Nephron (organoid): ENCODE measurements at regions not wholly inside any gene's neighbourhood (a gene's known extent, or its start where the extent isn't known, plus 50 kb on each side); places are given as distances from the start of the nearest gene placed in this dataset.
"Not testable (repeated sequence)": the region's sequence is repeated elsewhere in the genome, so short reads cannot be mapped to it uniquely, and the experiment has no call there.

Experiments
- H3K27ac Mint-ChIP-seq, 3 experiments: 2 replicates each; pipeline ENCODE4 v1.8.0; 2020; ENCODE audit warnings: mixed read lengths in 3 of 3, mild to moderate bottlenecking in 2 of 3, moderate library complexity in 1 of 3
- H3K27me3 Mint-ChIP-seq: 2 replicates; pipeline ENCODE4 v1.8.0; 2021; ENCODE audit warnings: low read depth, mild to moderate bottlenecking, moderate library complexity, mixed read lengths
- H3K36me3 Mint-ChIP-seq: 2 replicates; pipeline ENCODE4 v1.8.0; 2020; ENCODE audit warnings: low read depth, mixed read lengths
- H3K4me1 Mint-ChIP-seq: 2 replicates; pipeline ENCODE4 v1.8.0; 2020; ENCODE audit warnings: mixed read lengths
- H3K4me3 Mint-ChIP-seq, 3 experiments: 2 replicates each; pipeline ENCODE4 v1.8.0; 2020; ENCODE audit warnings: mild to moderate bottlenecking in 3 of 3, mixed read lengths in 3 of 3, moderate library complexity in 2 of 3
- H3K9me3 Mint-ChIP-seq: 2 replicates; pipeline ENCODE4 v1.8.0; 2020; ENCODE audit warnings: mixed read lengths
- CTCF ChIP-seq, 3 experiments: fragments of 200-600 bp; sonication (generic); IDR thresholded peaks; one replicate each; pipeline ENCODE4 v1.5.0; 2021; ENCODE audit warnings: antibody characterized with exemption in 3 of 3; ENCODE audit not compliant: unreplicated experiment in 3 of 3

GRCh38 chr22:41023299-41023623 is 69.1 kb upstream of the EP300 start:
- H3K4me1 Mint-ChIP-seq, result peaks cover 12% of the 10 kb centered on the region
- H3K36me3 Mint-ChIP-seq, result no peaks in the 10 kb centered on the region
- no peaks in the 10 kb centered on the region for H3K9me3 Mint-ChIP-seq
- peak overlapping the region; percentile 86 to 88 (median 86) for H3K4me3 Mint-ChIP-seq
- peak overlapping the region; percentile 84 to 100 (median 98) for H3K27ac Mint-ChIP-seq
- no peak for TF ChIP-seq CTCF (IDR thresholded peaks at IDR 0.05; ENCODE audit: unreplicated experiment in 3 of 3)
- peaks cover 6% of the 10 kb centered on the region for H3K27me3 Mint-ChIP-seq

DNA sequence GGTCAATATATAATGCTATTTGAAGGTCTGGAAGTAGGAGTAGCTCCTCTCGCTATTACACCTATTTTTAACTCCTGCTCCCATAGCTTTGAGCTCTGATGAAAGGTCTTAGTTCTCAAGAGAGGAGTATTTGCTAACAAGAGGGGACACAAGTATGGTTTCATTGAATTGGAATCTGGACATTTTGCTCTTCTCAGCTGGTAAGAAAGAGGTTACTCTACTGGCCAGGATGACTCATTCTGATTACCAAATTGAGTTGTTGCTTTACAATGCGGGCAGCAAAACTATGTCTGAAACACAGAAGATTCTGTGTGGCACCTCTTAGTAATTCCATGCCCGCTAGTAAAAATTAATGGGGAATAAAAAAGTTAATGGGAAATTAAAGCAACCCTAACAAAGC is 63.6 kb upstream of the EP300 start:
- Mint-ChIP-seq H3K27ac (no peak overlapping the region), H3K4me3 (no peak overlapping the region), H3K36me3 (no peaks in the 10 kb centered on the region), H3K27me3 (peaks cover 9% of the 10 kb centered on the region), H3K4me1 (no peaks in the 10 kb centered on the region), H3K9me3 (no peaks in the 10 kb centered on the region)
- TF ChIP-seq CTCF (IDR thresholded peaks at IDR 0.05; ENCODE audit: unreplicated experiment in 3 of 3), result no peak

DNA sequence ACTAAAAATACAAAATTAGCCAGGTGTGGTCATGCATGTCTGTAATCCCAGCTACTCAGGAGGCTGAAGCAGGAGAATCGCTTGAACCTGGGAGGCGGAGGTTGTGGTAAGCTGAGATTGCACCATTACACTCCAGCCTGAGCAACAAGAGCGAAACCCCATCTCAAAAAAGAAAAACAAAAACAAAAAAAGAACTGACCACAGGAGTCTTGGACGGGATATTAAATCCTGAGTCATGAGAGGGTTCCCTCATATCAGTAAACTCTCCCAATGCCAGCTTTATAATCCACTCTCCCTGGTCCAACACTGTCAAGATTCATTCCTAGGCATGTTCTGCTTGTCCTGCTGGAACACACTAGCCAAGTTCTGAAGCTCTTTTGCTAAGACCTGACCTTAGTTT is 61.5 kb upstream of the EP300 start:
- Mint-ChIP-seq H3K9me3 (no peaks in the 10 kb centered on the region), H3K4me3 (no peak overlapping the region), H3K36me3 (no peaks in the 10 kb centered on the region), H3K4me1 (no peaks in the 10 kb centered on the region), H3K27me3 (peaks cover 6% of the 10 kb centered on the region), H3K27ac (no peak overlapping the region)
- no peak for TF ChIP-seq CTCF (IDR thresholded peaks at IDR 0.05; ENCODE audit: unreplicated experiment in 3 of 3)

- Mint-ChIP-seq H3K27ac (no peak overlapping the region), H3K27me3 (peaks cover 11% of the 10 kb centered on the region), H3K4me1 (no peaks in the 10 kb centered on the region), H3K9me3 (no peaks in the 10 kb centered on the region), H3K4me3 (no peak overlapping the region), H3K36me3 (no peaks in the 10 kb centered on the region)
- TF ChIP-seq CTCF (IDR thresholded peaks at IDR 0.05; ENCODE audit: unreplicated experiment in 3 of 3), result no peak
These were observed 57.7 kb upstream of the EP300 start for GRCh38 chr22:41034706-41035105.

- TF ChIP-seq CTCF (IDR thresholded peaks at IDR 0.05; ENCODE audit: unreplicated experiment in 3 of 3), result no peak
- peaks cover 7% of the 10 kb centered on the region for H3K27me3 Mint-ChIP-seq
- no peaks in the 10 kb centered on the region for H3K36me3 Mint-ChIP-seq
- no peaks in the 10 kb centered on the region for H3K9me3 Mint-ChIP-seq
- no peak overlapping the region for H3K27ac Mint-ChIP-seq
- no peaks in the 10 kb centered on the region for H3K4me1 Mint-ChIP-seq
- H3K4me3 Mint-ChIP-seq, result no peak overlapping the region
These were observed 55.5 kb upstream of the EP300 start for GRCh38 chr22:41036924-41037323.

DNA sequence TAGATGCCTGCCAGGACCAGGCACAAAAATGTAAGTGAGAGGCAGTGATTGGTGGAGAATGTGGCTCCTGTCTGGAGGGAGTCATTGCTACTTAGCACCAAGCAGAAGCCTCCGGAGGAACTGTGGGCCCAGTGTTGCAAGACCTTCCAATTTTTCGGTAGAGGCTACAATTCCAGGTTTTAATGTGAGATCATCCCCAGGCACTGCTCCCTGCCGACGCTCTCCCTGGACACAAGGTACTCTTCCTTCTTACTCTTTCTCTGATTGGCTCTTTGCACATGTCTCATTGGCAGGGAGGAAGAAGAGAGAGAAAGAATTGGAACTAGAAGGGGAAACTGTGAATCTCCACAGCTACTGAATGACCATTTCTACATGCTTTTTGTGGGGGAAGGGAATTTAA is 53.7 kb upstream of the EP300 start:
- no peak overlapping the region for H3K4me3 Mint-ChIP-seq
- no peak for TF ChIP-seq CTCF (IDR thresholded peaks at IDR 0.05; ENCODE audit: unreplicated experiment in 3 of 3)

DNA sequence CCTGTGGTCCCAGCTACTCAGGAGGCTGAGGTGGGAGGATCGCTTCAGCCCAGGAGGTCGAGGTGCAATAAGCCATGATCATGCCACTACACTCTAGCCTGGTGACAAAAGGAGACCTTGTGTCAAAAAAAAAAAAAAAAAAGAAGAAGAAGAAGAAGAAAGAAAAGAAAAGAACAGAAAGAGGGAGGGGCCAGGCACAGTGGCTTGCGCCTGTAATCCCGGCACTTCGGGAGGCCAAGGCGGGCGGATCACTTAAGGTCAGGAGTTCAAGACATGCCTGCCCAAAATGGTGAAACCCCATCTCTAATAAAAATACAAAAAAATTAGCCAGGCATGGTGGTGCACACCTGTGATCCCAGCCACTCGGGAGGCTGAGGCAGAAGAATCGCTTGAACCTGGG is 52.8 kb upstream of the EP300 start:
- H3K27me3 Mint-ChIP-seq, H3K9me3 Mint-ChIP-seq, H3K27ac Mint-ChIP-seq, H3K4me3 Mint-ChIP-seq, H3K36me3 Mint-ChIP-seq, H3K4me1 Mint-ChIP-seq: not testable (repeated sequence)

More for the DNA sequence above, 53.7 kb upstream of the EP300 start:
- Mint-ChIP-seq H3K4me1 (no peaks in the 10 kb centered on the region), H3K27me3 (peaks cover 4% of the 10 kb centered on the region), H3K27ac (no peak overlapping the region), H3K9me3 (no peaks in the 10 kb centered on the region), H3K36me3 (no peaks in the 10 kb centered on the region)
